Esophagus muscularis mucosa (tissue), 3 donors: ENCODE measurements at regions not wholly inside any gene's neighbourhood (a gene's known extent, or its start where the extent isn't known, plus 50 kb on each side); places are given as distances from the start of the nearest gene placed in this dataset.

Experiments
- CTCF ChIP-seq, 3 experiments: fragments of 200-600 bp in 2 of 3; fragments of 450-650 bp in 1 of 3; sonication (generic) in 2 of 3; IDR thresholded peaks; one replicate each; pipeline ENCODE4 v1.5.1; 2017 to 2019; ENCODE audit warnings: antibody characterized with exemption in 3 of 3, mild to moderate bottlenecking in 2 of 3, moderate library complexity in 1 of 3
- POLR2A ChIP-seq: fragments of 450-650 bp; IDR thresholded peaks from one replicate; pipeline ENCODE4 v1.6.1; 2017; ENCODE audit warnings: antibody characterized with exemption, moderate library complexity, mild to moderate bottlenecking, low read depth

GRCh38 chr6:120587381-120587780 is 746.9 kb downstream of the TBC1D32 start:
- TF ChIP-seq CTCF (IDR thresholded peaks at IDR 0.05) (no peak), POLR2A (no peak)
